Kidney epithelial cell (primary cell): ENCODE measurements at regions not wholly inside any gene's neighbourhood (a gene's known extent, or its start where the extent isn't known, plus 50 kb on each side); places are given as distances from the start of the nearest gene placed in this dataset.
A peak's percentile ranks its signal among the peaks of the same experiment; 100 is the strongest.

Source experiments
- DNase-seq: peaks from one replicate; pipeline ENCODE4 v3.0.0-alpha.2; 2010; ENCODE audit warnings: low read depth
- H3K27me3 ChIP-seq: 2 replicates; pipeline ENCODE4 v1.6.0; 2011; ENCODE audit warnings: low read length; ENCODE audit not compliant: control insufficient read depth, insufficient read depth
- H3K36me3 ChIP-seq: 2 replicates; pipeline ENCODE4 v1.5.1; 2011; ENCODE audit warnings: low read length; ENCODE audit not compliant: control insufficient read depth, insufficient read depth
- H3K4me3 ChIP-seq: 2 replicates; pipeline ENCODE4 v1.5.1; 2011; ENCODE audit warnings: low read depth, mild to moderate bottlenecking, control low read depth, low read length
- TF ChIP-seq, protein P1 (sequence below): IDR thresholded peaks from 2 replicates; pipeline ENCODE4 v1.5.1; 2011; ENCODE audit warnings: mild to moderate bottlenecking, moderate library complexity, low read length, control low read depth, inconsistent platforms; ENCODE audit not compliant: insufficient read depth, poor library complexity, severe bottlenecking

- H3K36me3 ChIP-seq, result no peaks in the 10 kb centered on the region
- H3K27me3 ChIP-seq, result no peaks in the 10 kb centered on the region
- TF ChIP-seq, protein P1, sequence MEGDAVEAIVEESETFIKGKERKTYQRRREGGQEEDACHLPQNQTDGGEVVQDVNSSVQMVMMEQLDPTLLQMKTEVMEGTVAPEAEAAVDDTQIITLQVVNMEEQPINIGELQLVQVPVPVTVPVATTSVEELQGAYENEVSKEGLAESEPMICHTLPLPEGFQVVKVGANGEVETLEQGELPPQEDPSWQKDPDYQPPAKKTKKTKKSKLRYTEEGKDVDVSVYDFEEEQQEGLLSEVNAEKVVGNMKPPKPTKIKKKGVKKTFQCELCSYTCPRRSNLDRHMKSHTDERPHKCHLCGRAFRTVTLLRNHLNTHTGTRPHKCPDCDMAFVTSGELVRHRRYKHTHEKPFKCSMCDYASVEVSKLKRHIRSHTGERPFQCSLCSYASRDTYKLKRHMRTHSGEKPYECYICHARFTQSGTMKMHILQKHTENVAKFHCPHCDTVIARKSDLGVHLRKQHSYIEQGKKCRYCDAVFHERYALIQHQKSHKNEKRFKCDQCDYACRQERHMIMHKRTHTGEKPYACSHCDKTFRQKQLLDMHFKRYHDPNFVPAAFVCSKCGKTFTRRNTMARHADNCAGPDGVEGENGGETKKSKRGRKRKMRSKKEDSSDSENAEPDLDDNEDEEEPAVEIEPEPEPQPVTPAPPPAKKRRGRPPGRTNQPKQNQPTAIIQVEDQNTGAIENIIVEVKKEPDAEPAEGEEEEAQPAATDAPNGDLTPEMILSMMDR, result no peak
- DNase-seq, result no peak
- H3K4me3 ChIP-seq, result no peak overlapping the region
Observed at GRCh38 chr18:27695052-27695451, 481.9 kb downstream of the CDH2 start.

DNA sequence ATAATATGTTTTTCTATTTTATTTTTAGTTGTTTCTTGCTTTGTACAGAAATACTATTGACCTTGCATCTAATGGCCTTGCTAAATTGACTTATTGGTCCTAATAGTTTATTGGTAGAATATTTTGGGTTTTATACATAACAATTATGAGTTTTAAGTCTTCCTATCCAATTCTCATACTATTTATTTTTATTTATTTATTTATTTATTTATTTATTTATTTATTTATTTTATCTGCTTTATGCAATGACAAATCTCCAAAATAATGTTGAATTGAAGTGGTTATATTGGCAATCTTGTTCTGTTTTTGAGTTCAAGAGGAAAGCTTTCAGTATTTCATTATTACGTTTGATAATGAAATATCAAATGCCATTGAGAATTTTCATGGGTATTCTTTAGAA, 488.3 kb downstream of the CDH2 start:
- Histone ChIP-seq H3K4me3 (no peak overlapping the region), H3K27me3 (no peaks in the 10 kb centered on the region), H3K36me3 (no peaks in the 10 kb centered on the region)
- DNase-seq, result no peak
- TF ChIP-seq, protein P1, result no peak

GRCh38 chr18:27687351-27687979, 489.5 kb downstream of the CDH2 start:
- H3K27me3 ChIP-seq, result no peaks in the 10 kb centered on the region
- no peaks in the 10 kb centered on the region for H3K36me3 ChIP-seq
- TF ChIP-seq, protein P1, result no peak
- no peak for DNase-seq
- H3K4me3 ChIP-seq, result no peak overlapping the region

GRCh38 chr18:27685807-27686412, 491.0 kb downstream of the CDH2 start:
- H3K36me3 ChIP-seq, result no peaks in the 10 kb centered on the region
- no peak overlapping the region for H3K4me3 ChIP-seq
- H3K27me3 ChIP-seq, result no peaks in the 10 kb centered on the region
- TF ChIP-seq, protein P1, result peak; percentile 74
- DNase-seq, result no peak

DNA sequence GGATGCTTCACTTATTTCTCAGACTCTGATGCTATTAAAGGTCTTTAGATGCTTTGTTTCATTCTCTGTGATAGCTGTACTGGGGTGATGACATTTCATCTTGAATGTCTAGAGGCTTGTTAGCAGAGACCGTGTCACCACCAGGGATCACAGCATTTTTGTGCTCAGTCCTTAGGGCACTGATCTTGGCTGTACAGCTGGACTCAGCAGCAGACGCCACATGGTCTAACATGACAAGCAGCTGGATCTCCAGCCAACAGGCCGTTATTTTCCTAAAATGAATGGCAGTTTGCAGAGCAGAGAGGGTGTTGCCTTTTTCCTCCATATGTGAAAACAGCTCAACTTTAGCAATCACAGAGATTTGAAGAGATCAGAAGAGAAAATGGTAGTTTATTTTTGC, 491.8 kb downstream of the CDH2 start:
- H3K36me3 ChIP-seq, result no peaks in the 10 kb centered on the region
- no peak for DNase-seq
- H3K27me3 ChIP-seq, result no peaks in the 10 kb centered on the region
- no peak overlapping the region for H3K4me3 ChIP-seq
- TF ChIP-seq, protein P1, result no peak

- TF ChIP-seq, protein P1, result no peak
- Histone ChIP-seq H3K36me3 (no peaks in the 10 kb centered on the region), H3K27me3 (no peaks in the 10 kb centered on the region), H3K4me3 (no peak overlapping the region)
- DNase-seq, result no peak
Observed at GRCh38 chr18:27674411-27674810, 489.3 kb upstream of the CHST9 start.
